Stimulated activated naive CD8-positive, alpha-beta T cell treated with anti-CD3 and anti-CD28 coated beads, Interleukin-15, amount 100 ng/mL, for 72 hours (primary cell): ENCODE measurements at regions not wholly inside any gene's neighbourhood (a gene's known extent, or its start where the extent isn't known, plus 50 kb on each side); places are given as distances from the start of the nearest gene placed in this dataset.

ENCODE experiments used
- ATAC-seq: fragments of 150-1000 bp; cut with Tn5 transposase; 2 replicates; pipeline ENCODE4 v1.10.0; 2021; ENCODE audit warnings: mild to moderate bottlenecking, moderate library complexity
- DNase-seq, 2 donors: peaks; one replicate each; pipeline ENCODE4 v3.0.0; 2021 to 2022
- H3K27ac Mint-ChIP-seq, 2 donors: one replicate each; pipeline ENCODE4 v1.8.0; 2022; ENCODE audit warnings: mild to moderate bottlenecking in 2 of 2, mixed read lengths in 2 of 2, moderate library complexity in 2 of 2
- H3K27me3 Mint-ChIP-seq: one replicate; pipeline ENCODE4 v1.8.0; 2022; ENCODE audit warnings: mixed read lengths
- H3K4me1 Mint-ChIP-seq: one replicate; pipeline ENCODE4 v1.8.0; 2022; ENCODE audit warnings: mild to moderate bottlenecking, mixed read lengths
- H3K4me3 Mint-ChIP-seq, 2 donors: one replicate each; pipeline ENCODE4 v1.8.0; 2022; ENCODE audit warnings: mild to moderate bottlenecking in 2 of 2, mixed read lengths in 2 of 2, moderate library complexity in 1 of 2
- H3K9me3 Mint-ChIP-seq, 2 donors: one replicate each; pipeline ENCODE4 v1.8.0; 2022; ENCODE audit warnings: mixed read lengths in 2 of 2

DNA sequence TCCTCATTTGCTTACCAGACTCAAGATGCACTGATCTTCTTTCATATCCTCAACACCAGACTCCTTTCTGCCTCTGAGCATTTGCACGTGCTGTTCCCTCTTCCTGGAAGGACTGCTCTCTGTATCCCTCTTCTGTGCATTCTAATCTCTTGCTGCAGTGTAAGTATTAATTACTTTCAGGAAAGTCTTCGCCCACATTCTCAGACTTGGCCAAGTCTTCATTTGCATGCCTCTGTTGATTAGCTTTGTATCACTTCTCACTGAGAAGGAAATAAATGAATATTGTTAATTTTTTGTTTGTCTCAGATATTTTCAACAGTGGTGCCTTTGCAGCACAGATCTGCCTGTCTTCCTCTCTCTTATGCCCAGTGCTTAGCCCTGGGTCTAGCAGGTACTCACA is 50.3 kb upstream of the RAB3GAP2 start:
- ATAC-seq (no peak), DNase-seq (no peak)
- Mint-ChIP-seq H3K4me1 (no peaks in the 10 kb centered on the region), H3K27me3 (peaks cover 8% of the 10 kb centered on the region), H3K4me3 (no peak overlapping the region), H3K27ac (no peak overlapping the region), H3K9me3 (no peaks in the 10 kb centered on the region)
